SK-N-SH (cell line): ENCODE measurements at regions not wholly inside any gene's neighbourhood (a gene's known extent, or its start where the extent isn't known, plus 50 kb on each side); places are given as distances from the start of the nearest gene placed in this dataset.

Experiments
- CTCF ChIA-PET: fragments of 300-600, 350-600 bp; formaldehyde crosslinking; extraction: SDS; loops from one replicate; lab custom pipeline; 2021; lab: Yijun Ruan, JAX
- POLR2A ChIA-PET: fragments of 350-600 bp; sonication (Branson Sonifier 250); formaldehyde crosslinking; extraction: SDS; loops from one replicate; lab custom pipeline; 2020; ENCODE audit warnings: antibody characterized with exemption, inconsistent platforms; lab: Yijun Ruan, JAX
- DNase-seq: peaks from one replicate; pipeline ENCODE4 v3.0.0; 2012
- H2AFZ ChIP-seq: fragments of 200-600 bp; sonication (generic); 2 replicates; pipeline ENCODE4 v1.8.1; 2016; ENCODE audit warnings: antibody characterized with exemption, mild to moderate bottlenecking, low read depth
- H3F3A ChIP-seq: fragments of 200-600 bp; sonication (generic); replicated peaks from 2 replicates; pipeline ENCODE3; 2016; ENCODE audit warnings: antibody characterized with exemption, mild to moderate bottlenecking; ENCODE audit not compliant: insufficient read depth
- H3K27ac ChIP-seq, 2 experiments: fragments of 200-500 bp in 1 of 2; fragments of 200-600 bp in 1 of 2; sonication (Bioruptor generic) in 1 of 2; sonication (generic), shearing (Covaris generic) in 1 of 2; 2 replicates each; pipeline versions ENCODE4 v1.5.1 to v1.6.1; 2014 to 2016; ENCODE audit warnings: low read depth in 2 of 2, inconsistent platforms in 1 of 2, low read length in 1 of 2, mild to moderate bottlenecking in 1 of 2, mixed read lengths in 1 of 2
- H3K27me3 ChIP-seq: fragments of 200-600 bp; sonication (generic), shearing (Covaris generic); 2 replicates; pipeline ENCODE4 v1.6.1; 2016; ENCODE audit warnings: mixed run types; ENCODE audit not compliant: insufficient read depth
- H3K36me3 ChIP-seq, 2 experiments: fragments of 200-500 bp in 1 of 2; fragments of 200-600 bp in 1 of 2; sonication (Bioruptor generic) in 1 of 2; sonication (generic) in 1 of 2; replicated peaks in 1 of 2; 2 replicates each; pipeline versions ENCODE3 to v1.5.1; 2014 to 2016; ENCODE audit warnings: low read length in 1 of 2, mild to moderate bottlenecking in 1 of 2; ENCODE audit not compliant: insufficient read depth in 2 of 2, control insufficient read depth in 1 of 2
- H3K4me1 ChIP-seq, 2 experiments: fragments of 200-500 bp in 1 of 2; fragments of 200-600 bp in 1 of 2; sonication (Bioruptor generic) in 1 of 2; sonication (generic), shearing (Covaris generic) in 1 of 2; 2 replicates each; pipeline versions ENCODE4 v1.5.1 to v1.6.1; 2014 to 2016; ENCODE audit warnings: low read depth in 1 of 2, low read length in 1 of 2, mixed run types in 1 of 2; ENCODE audit not compliant: insufficient read depth in 2 of 2, control insufficient read depth in 1 of 2
- H3K4me2 ChIP-seq: fragments of 200-600 bp; sonication (generic), shearing (Covaris generic); 2 replicates; pipeline ENCODE4 v1.6.1; 2017; ENCODE audit warnings: mixed run types
- H3K4me3 ChIP-seq, 2 experiments: fragments of 200-500 bp in 1 of 2; fragments of 200-600 bp in 1 of 2; sonication (Bioruptor generic) in 1 of 2; sonication (generic), shearing (Covaris generic) in 1 of 2; 2 replicates each; pipeline versions ENCODE4 v1.5.1 to v1.8.1; 2014 to 2016; ENCODE audit warnings: low read depth in 2 of 2, inconsistent platforms in 1 of 2, low read length in 1 of 2, mild to moderate bottlenecking in 1 of 2, mixed read lengths in 1 of 2, moderate library complexity in 1 of 2
- H3K79me2 ChIP-seq: fragments of 200-600 bp; sonication (generic); 2 replicates; pipeline ENCODE4 v1.8.1; 2017; ENCODE audit warnings: mild to moderate bottlenecking; ENCODE audit not compliant: insufficient read depth
- H3K9ac ChIP-seq: fragments of 200-600 bp; sonication (generic); 2 replicates; pipeline ENCODE4 v1.6.1; 2017; ENCODE audit warnings: mixed run types
- H3K9me2 ChIP-seq: fragments of 200-600 bp; sonication (generic); 2 replicates; pipeline ENCODE4 v1.6.1; 2017; ENCODE audit warnings: mixed run types
- H3K9me3 ChIP-seq: fragments of 200-600 bp; sonication (generic); 2 replicates; pipeline ENCODE4 v1.6.1; 2017; ENCODE audit warnings: mixed run types, mild to moderate bottlenecking, moderate library complexity
- H4K20me1 ChIP-seq: fragments of 200-600 bp; sonication (generic); 2 replicates; pipeline ENCODE4 v1.6.1; 2017; ENCODE audit warnings: mild to moderate bottlenecking, mixed run types; ENCODE audit not compliant: insufficient read depth
- ELF1 ChIP-seq: IDR thresholded peaks from 2 replicates; pipeline ENCODE4 v1.4.0; 2012
- FOSL2 ChIP-seq: IDR thresholded peaks from 2 replicates; pipeline ENCODE4 v1.4.0; 2012; ENCODE audit warnings: low read depth, mild to moderate bottlenecking, moderate library complexity, borderline replicate concordance
- FOXM1 ChIP-seq: IDR thresholded peaks from 2 replicates; pipeline ENCODE4 v1.4.0; 2012; ENCODE audit warnings: low read depth, mild to moderate bottlenecking
- GATA2 ChIP-seq: sonication (generic); formaldehyde crosslinking; IDR thresholded peaks from 2 replicates; pipeline ENCODE4 v1.5.0; 2020; ENCODE audit warnings: mild to moderate bottlenecking, missing genetic modification reagents
- NFIC ChIP-seq: IDR thresholded peaks from 2 replicates; pipeline ENCODE4 v1.4.0; 2012; ENCODE audit warnings: borderline replicate concordance
- RXRA ChIP-seq: IDR thresholded peaks from 2 replicates; pipeline ENCODE4 v1.4.0; 2012; ENCODE audit warnings: low read depth, mild to moderate bottlenecking, borderline replicate concordance
- SMC3 ChIP-seq: IDR thresholded peaks from 2 replicates; pipeline ENCODE4 v1.6.1; 2012; ENCODE audit warnings: low read depth, low read length, improper control_type of control experiment
- TEAD4 ChIP-seq: IDR thresholded peaks from 2 replicates; pipeline ENCODE4 v1.4.0; 2012; ENCODE audit warnings: mild to moderate bottlenecking, borderline replicate concordance; ENCODE audit not compliant: insufficient read depth
- USF2 ChIP-seq: fragments of 150-350 bp; IDR thresholded peaks from 2 replicates; pipeline ENCODE4 v1.6.1; 2017; ENCODE audit warnings: antibody characterized with exemption, low read length, low read depth, borderline replicate concordance
- ZBTB33 ChIP-seq: IDR thresholded peaks from 2 replicates; pipeline ENCODE4 v1.4.0; 2012; ENCODE audit warnings: low read depth, borderline replicate concordance
- WGBS: methylation state at CpG from one replicate; pipeline ENCODE4 v1.1.6; 2017; ENCODE audit warnings: low lambda C conversion rate; 5-methylcytosine and 5-hydroxymethylcytosine counted together
- TF ChIP-seq, protein P1 (sequence below): IDR thresholded peaks from 2 replicates; pipeline ENCODE4 v1.6.1; 2012; ENCODE audit warnings: mild to moderate bottlenecking, low read depth, low read length, moderate library complexity

GRCh38 chr3:7950890-7951289, 550.7 kb upstream of the LMCD1 start (continued):
- TF ChIP-seq, protein P1, sequence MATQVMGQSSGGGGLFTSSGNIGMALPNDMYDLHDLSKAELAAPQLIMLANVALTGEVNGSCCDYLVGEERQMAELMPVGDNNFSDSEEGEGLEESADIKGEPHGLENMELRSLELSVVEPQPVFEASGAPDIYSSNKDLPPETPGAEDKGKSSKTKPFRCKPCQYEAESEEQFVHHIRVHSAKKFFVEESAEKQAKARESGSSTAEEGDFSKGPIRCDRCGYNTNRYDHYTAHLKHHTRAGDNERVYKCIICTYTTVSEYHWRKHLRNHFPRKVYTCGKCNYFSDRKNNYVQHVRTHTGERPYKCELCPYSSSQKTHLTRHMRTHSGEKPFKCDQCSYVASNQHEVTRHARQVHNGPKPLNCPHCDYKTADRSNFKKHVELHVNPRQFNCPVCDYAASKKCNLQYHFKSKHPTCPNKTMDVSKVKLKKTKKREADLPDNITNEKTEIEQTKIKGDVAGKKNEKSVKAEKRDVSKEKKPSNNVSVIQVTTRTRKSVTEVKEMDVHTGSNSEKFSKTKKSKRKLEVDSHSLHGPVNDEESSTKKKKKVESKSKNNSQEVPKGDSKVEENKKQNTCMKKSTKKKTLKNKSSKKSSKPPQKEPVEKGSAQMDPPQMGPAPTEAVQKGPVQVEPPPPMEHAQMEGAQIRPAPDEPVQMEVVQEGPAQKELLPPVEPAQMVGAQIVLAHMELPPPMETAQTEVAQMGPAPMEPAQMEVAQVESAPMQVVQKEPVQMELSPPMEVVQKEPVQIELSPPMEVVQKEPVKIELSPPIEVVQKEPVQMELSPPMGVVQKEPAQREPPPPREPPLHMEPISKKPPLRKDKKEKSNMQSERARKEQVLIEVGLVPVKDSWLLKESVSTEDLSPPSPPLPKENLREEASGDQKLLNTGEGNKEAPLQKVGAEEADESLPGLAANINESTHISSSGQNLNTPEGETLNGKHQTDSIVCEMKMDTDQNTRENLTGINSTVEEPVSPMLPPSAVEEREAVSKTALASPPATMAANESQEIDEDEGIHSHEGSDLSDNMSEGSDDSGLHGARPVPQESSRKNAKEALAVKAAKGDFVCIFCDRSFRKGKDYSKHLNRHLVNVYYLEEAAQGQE, result no peak
- no peak for TF ChIP-seq FOSL2
- no peak for TF ChIP-seq ELF1
- TF ChIP-seq NFIC, result no peak

DNA sequence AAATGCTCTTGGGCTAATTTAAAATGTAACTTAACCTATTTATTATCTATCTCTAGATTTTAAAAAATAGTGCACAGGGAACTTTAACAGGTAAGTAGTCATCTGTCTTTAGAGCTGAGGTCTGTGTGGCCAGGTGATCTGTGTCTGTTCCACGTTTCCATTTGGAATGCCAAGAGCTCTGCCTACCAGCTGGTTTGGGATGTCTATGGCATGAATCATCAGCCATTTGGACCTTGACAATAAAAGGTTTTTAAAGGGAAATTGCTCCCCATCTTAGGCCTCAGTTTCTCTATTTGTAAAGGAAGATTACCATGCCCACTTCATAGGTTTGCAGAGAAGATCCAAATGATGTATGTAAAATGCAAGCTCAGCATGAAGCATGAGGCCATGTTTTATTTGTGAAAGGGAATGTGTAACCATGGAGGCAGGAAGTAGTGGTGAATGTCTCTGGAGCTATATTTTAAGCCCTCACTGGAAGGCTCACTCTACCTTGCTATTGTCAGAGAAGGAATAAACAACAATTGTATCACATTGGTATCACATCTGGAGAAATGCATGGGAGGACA, 548.1 kb upstream of the LMCD1 start:
- Histone ChIP-seq H3K4me2 (no peak overlapping the region), H3K27me3 (no peaks in the 10 kb centered on the region), H3K9me3 (0 out of 2 replicates have a peak, but pooled peaks cover 3% of the 10 kb centered on the region), H3K79me2 (no peaks in the 10 kb centered on the region), H3K9me2 (no peaks in the 10 kb centered on the region), H4K20me1 (no peaks in the 10 kb centered on the region), H3K9ac (no peak overlapping the region), H3K4me1 (no peaks in the 10 kb centered on the region)
- WGBS, result 0% methylated on average over 1 of the region's 1 CpG
- POLR2A ChIA-PET, result no interaction called here
- CTCF ChIA-PET, result no interaction called here
- no peak for TF ChIP-seq SMC3
- TF ChIP-seq ZBTB33, result no peak
- no peak for TF ChIP-seq USF2
- TF ChIP-seq, all 33 proteins: peak for 0
- Histone ChIP-seq H3K36me3 (no peaks in the 10 kb centered on the region), H3K4me3 (no peak overlapping the region), H3K27ac (no peak overlapping the region), H3F3A (no peaks in the 10 kb centered on the region), H2AFZ (no peak overlapping the region)
- DNase-seq, result no peak

GRCh38 chr3:7957024-7957423, 544.6 kb upstream of the LMCD1 start:
- H3K4me2 ChIP-seq, result no peak overlapping the region
- H3K4me3 ChIP-seq, result no peak overlapping the region
- POLR2A ChIA-PET, result no interaction called here
- H3K4me1 ChIP-seq, result no peaks in the 10 kb centered on the region
- no peak for TF ChIP-seq ELF1
- TF ChIP-seq SMC3, result no peak
- TF ChIP-seq RXRA, result no peak
- no peak for TF ChIP-seq USF2
- TF ChIP-seq TEAD4, result no peak
- TF ChIP-seq, protein P1, result no peak
- TF ChIP-seq GATA2, result no peak
- TF ChIP-seq FOXM1, result no peak
- H2AFZ ChIP-seq, result no peak overlapping the region
- 8% methylated on average over 1 of the region's 1 CpG for WGBS
- DNase-seq, result no peak
- H3K36me3 ChIP-seq, result no peaks in the 10 kb centered on the region
- no peaks in the 10 kb centered on the region for H3F3A ChIP-seq
- H3K27ac ChIP-seq, result no peak overlapping the region
- CTCF ChIA-PET, result interaction anchor here (0.6 to 1.4 kb wide), 2 partner anchors 30 to 56 kb away, joined by 3 read pairs; no protein-coding TSS in a partner anchor
- H3K27me3 ChIP-seq, result no peaks in the 10 kb centered on the region
- H4K20me1 ChIP-seq, result no peaks in the 10 kb centered on the region
- H3K9ac ChIP-seq, result no peak overlapping the region
- H3K9me2 ChIP-seq, result no peaks in the 10 kb centered on the region
- H3K79me2 ChIP-seq, result no peaks in the 10 kb centered on the region
- H3K9me3 ChIP-seq, result no peaks in the 10 kb centered on the region
